Stimulated activated CD4-positive, alpha-beta T cell treated with anti-CD3 and anti-CD28 coated beads, Interleukin-4, amount 100 ng/mL, for 4 hours (primary cell): ENCODE measurements at regions not wholly inside any gene's neighbourhood (a gene's known extent, or its start where the extent isn't known, plus 50 kb on each side); places are given as distances from the start of the nearest gene placed in this dataset.

ENCODE experiments used
- DNase-seq, 2 experiments: peaks; one replicate each; pipeline ENCODE4 v3.0.0-alpha.2; 2020

GRCh38 chr12:14156606-14157005 is 175.2 kb upstream of the GRIN2B start:
- no peak for DNase-seq

- no peak for DNase-seq
Measured at GRCh38 chr12:14157088-14157747, 175.8 kb upstream of the GRIN2B start.

GRCh38 chr12:14164266-14164665 is 182.9 kb upstream of the GRIN2B start:
- no peak for DNase-seq

- DNase-seq, result peak; percentile 8 to 9
Measured at GRCh38 chr12:14167005-14167628, 185.7 kb upstream of the GRIN2B start.

- DNase-seq, result no peak
Measured at GRCh38 chr12:14169281-14169680, 187.9 kb upstream of the GRIN2B start.

- no peak for DNase-seq
Measured at GRCh38 chr12:14171106-14171505, 189.7 kb upstream of the GRIN2B start.

- no peak for DNase-seq
Measured at GRCh38 chr12:14175206-14175605, 190.3 kb upstream of the ATF7IP start.

GRCh38 chr12:14185427-14186192 is 179.9 kb upstream of the ATF7IP start:
- DNase-seq, result no peak

- no peak for DNase-seq
Measured at GRCh38 chr12:14186193-14186502, 179.3 kb upstream of the ATF7IP start.

- no peak for DNase-seq
Measured at GRCh38 chr12:14187002-14187401, 178.5 kb upstream of the ATF7IP start.

GRCh38 chr12:14187966-14188365 is 177.5 kb upstream of the ATF7IP start:
- no peak for DNase-seq

GRCh38 chr12:14188744-14189143 is 176.7 kb upstream of the ATF7IP start:
- DNase-seq, result no peak

- DNase-seq, result no peak
Measured at GRCh38 chr12:14190694-14191093, 174.8 kb upstream of the ATF7IP start.

GRCh38 chr12:14191612-14192011 is 173.9 kb upstream of the ATF7IP start:
- no peak for DNase-seq

- DNase-seq, result no peak
Measured at GRCh38 chr12:14193639-14194038, 171.8 kb upstream of the ATF7IP start.

GRCh38 chr12:14194572-14194971 is 170.9 kb upstream of the ATF7IP start:
- DNase-seq, result no peak

GRCh38 chr12:14199455-14200198 is 165.9 kb upstream of the ATF7IP start:
- no peak for DNase-seq

- DNase-seq, result no peak
Measured at GRCh38 chr12:14200598-14200997, 164.9 kb upstream of the ATF7IP start.

GRCh38 chr12:14201291-14201690 is 164.2 kb upstream of the ATF7IP start:
- no peak for DNase-seq

GRCh38 chr12:14207905-14208551 is 157.5 kb upstream of the ATF7IP start:
- DNase-seq, result no peak

- DNase-seq, result no peak
Measured at GRCh38 chr12:14211947-14212387, 153.5 kb upstream of the ATF7IP start.

GRCh38 chr12:14213542-14213941 is 151.9 kb upstream of the ATF7IP start:
- DNase-seq, result no peak

GRCh38 chr12:14214495-14214894 is 151.0 kb upstream of the ATF7IP start:
- DNase-seq, result no peak
